PC-9 (cell line): ENCODE measurements at regions not wholly inside any gene's neighbourhood (a gene's known extent, or its start where the extent isn't known, plus 50 kb on each side); places are given as distances from the start of the nearest gene placed in this dataset.

Source experiments
- CTCF ChIP-seq: fragments of 200-600 bp; sonication (generic); conservative IDR thresholded peaks from 2 replicates; pipeline ENCODE4 v1.6.1; 2017; ENCODE audit warnings: mixed run types, antibody characterized with exemption, mild to moderate bottlenecking, moderate library complexity
- EZH2 ChIP-seq: fragments of 200-600 bp; sonication (generic); IDR thresholded peaks from 2 replicates; pipeline ENCODE4 v1.8.0; 2017; ENCODE audit warnings: antibody characterized with exemption, low read depth

- no peak for TF ChIP-seq CTCF
- TF ChIP-seq EZH2: no peak
Measured at GRCh38 chr7:53119514-53119941, 84.1 kb downstream of the POM121L12 start.
